WTC11 (cell line): ENCODE measurements at regions not wholly inside any gene's neighbourhood (a gene's known extent, or its start where the extent isn't known, plus 50 kb on each side); places are given as distances from the start of the nearest gene placed in this dataset.

Experiments
- ATAC-seq: fragments of 200-7000 bp; cut with Tn5 transposase; 2 replicates; pipeline ENCODE4 v1.10.0; 2021; ENCODE audit warnings: mild to moderate bottlenecking, moderate library complexity
- CTCF ChIA-PET: fragments of 300-600 bp; sonication (Branson Sonifier 250); formaldehyde crosslinking; loops from one replicate; lab custom pipeline; 2021; ENCODE audit warnings: antibody characterized with exemption; lab: Charles Lee
- POLR2A ChIA-PET: fragments of 350-600 bp; sonication (Branson Sonifier 250); formaldehyde crosslinking; loops from one replicate; lab custom pipeline; 2021; ENCODE audit warnings: antibody characterized with exemption; lab: Charles Lee
- DNase-seq: peaks from one replicate; pipeline ENCODE4 v3.0.0; 2021; ENCODE audit warnings: low spot score
- H3K27ac Mint-ChIP-seq: 2 replicates; pipeline ENCODE4 v1.8.0; 2021; ENCODE audit warnings: mixed read lengths
- H3K27me3 Mint-ChIP-seq: 2 replicates; pipeline ENCODE4 v1.8.0; 2021; ENCODE audit warnings: low read depth, mild to moderate bottlenecking, moderate library complexity, mixed read lengths
- H3K36me3 Mint-ChIP-seq: 2 replicates; pipeline ENCODE4 v1.8.0; 2021; ENCODE audit warnings: mixed read lengths
- H3K4me1 Mint-ChIP-seq: 2 replicates; pipeline ENCODE4 v1.8.0; 2022; ENCODE audit warnings: mixed read lengths
- H3K4me3 Mint-ChIP-seq: 2 replicates; pipeline ENCODE4 v1.8.0; 2021; ENCODE audit warnings: mild to moderate bottlenecking, moderate library complexity, mixed read lengths
- H3K9me3 Mint-ChIP-seq: 2 replicates; pipeline ENCODE4 v1.8.0; 2021; ENCODE audit warnings: mixed read lengths
- ELF4 ChIP-seq: sonication (generic); formaldehyde crosslinking; IDR thresholded peaks from 2 replicates; pipeline ENCODE4 v1.8.1; 2022; ENCODE audit warnings: low read depth, mild to moderate bottlenecking, moderate library complexity, missing genetic modification reagents
- ERG ChIP-seq: fragments of 250-450 bp; sonication (Bioruptor Pico); IDR thresholded peaks from 2 replicates; pipeline ENCODE4 v1.8.0; 2021; ENCODE audit warnings: mild to moderate bottlenecking
- HMGA2 ChIP-seq: fragments of 250-450 bp; sonication (Bioruptor Pico); IDR thresholded peaks from 2 replicates; pipeline ENCODE4 v1.4.0; 2021; ENCODE audit warnings: mild to moderate bottlenecking, moderate library complexity
- IRF2 ChIP-seq: sonication (generic); formaldehyde crosslinking; IDR thresholded peaks from 2 replicates; pipeline ENCODE4 v1.8.0; 2022; ENCODE audit warnings: low read depth, missing genetic modification reagents, borderline replicate concordance
- NFYB ChIP-seq: sonication (generic); formaldehyde crosslinking; conservative IDR thresholded peaks from 2 replicates; pipeline ENCODE4 v1.8.0; 2022; ENCODE audit warnings: low read depth, missing genetic modification reagents
- PRRX2 ChIP-seq: fragments of 250-450 bp; sonication (Bioruptor Pico); IDR thresholded peaks from 2 replicates; pipeline ENCODE4 v1.8.0; 2021; ENCODE audit warnings: mild to moderate bottlenecking
- RORB ChIP-seq: fragments of 250-450 bp; sonication (Bioruptor Pico); IDR thresholded peaks from 2 replicates; pipeline ENCODE4 v1.9.0; 2021; ENCODE audit warnings: mild to moderate bottlenecking
- SP1 ChIP-seq: sonication (generic); formaldehyde crosslinking; conservative IDR thresholded peaks from 2 replicates; pipeline ENCODE4 v1.8.1; 2022; ENCODE audit warnings: missing genetic modification reagents
- TCF7 ChIP-seq: sonication (generic); formaldehyde crosslinking; IDR thresholded peaks from 2 replicates; pipeline ENCODE4 v1.8.0; 2022; ENCODE audit warnings: mild to moderate bottlenecking, low read depth, missing genetic modification reagents, moderate library complexity
- ZBTB21 ChIP-seq: sonication (generic); formaldehyde crosslinking; IDR thresholded peaks from 2 replicates; pipeline ENCODE4 v1.8.1; 2023; ENCODE audit warnings: mild to moderate bottlenecking, missing genetic modification reagents, borderline replicate concordance
- ZMAT4 ChIP-seq: fragments of 250-450 bp; sonication (Bioruptor Pico); IDR thresholded peaks from 2 replicates; pipeline ENCODE4 v1.9.0; 2021; ENCODE audit warnings: mild to moderate bottlenecking
- ZNF232 ChIP-seq: sonication (generic); formaldehyde crosslinking; IDR thresholded peaks from 2 replicates; pipeline ENCODE4 v1.8.0; 2022; ENCODE audit warnings: mild to moderate bottlenecking, missing genetic modification reagents
- ZNF263 ChIP-seq: sonication (generic); formaldehyde crosslinking; IDR thresholded peaks from 2 replicates; pipeline ENCODE4 v1.8.1; 2022; ENCODE audit warnings: low read depth, mild to moderate bottlenecking, moderate library complexity, missing genetic modification reagents
- ZNF281 ChIP-seq: sonication (generic); formaldehyde crosslinking; IDR thresholded peaks from 2 replicates; pipeline ENCODE4 v1.8.0; 2023; ENCODE audit warnings: mild to moderate bottlenecking, missing genetic modification reagents
- ZNF317 ChIP-seq: sonication (generic); formaldehyde crosslinking; IDR thresholded peaks from 2 replicates; pipeline ENCODE4 v1.8.1; 2023; ENCODE audit warnings: low read depth, mild to moderate bottlenecking, moderate library complexity, missing genetic modification reagents, borderline replicate concordance
- ZNF396 ChIP-seq: fragments of 250-450 bp; sonication (Bioruptor Pico); IDR thresholded peaks from 2 replicates; pipeline ENCODE4 v1.8.0; 2021; ENCODE audit warnings: mild to moderate bottlenecking, moderate library complexity, borderline replicate concordance
- TF ChIP-seq, protein P1 (sequence below): fragments of 250-450 bp; sonication (Bioruptor Pico); IDR thresholded peaks from 2 replicates; pipeline ENCODE4 v1.9.0; 2021; ENCODE audit warnings: mild to moderate bottlenecking, borderline replicate concordance
- TF ChIP-seq, protein P2 (sequence below): sonication (generic); formaldehyde crosslinking; IDR thresholded peaks from 2 replicates; pipeline ENCODE4 v1.8.1; 2023; ENCODE audit warnings: mild to moderate bottlenecking, missing genetic modification reagents, moderate library complexity
- TF ChIP-seq, protein P3 (sequence below): sonication (generic); formaldehyde crosslinking; IDR thresholded peaks from 2 replicates; pipeline ENCODE4 v1.8.1; 2023; ENCODE audit warnings: mild to moderate bottlenecking, moderate library complexity, missing genetic modification reagents

DNA sequence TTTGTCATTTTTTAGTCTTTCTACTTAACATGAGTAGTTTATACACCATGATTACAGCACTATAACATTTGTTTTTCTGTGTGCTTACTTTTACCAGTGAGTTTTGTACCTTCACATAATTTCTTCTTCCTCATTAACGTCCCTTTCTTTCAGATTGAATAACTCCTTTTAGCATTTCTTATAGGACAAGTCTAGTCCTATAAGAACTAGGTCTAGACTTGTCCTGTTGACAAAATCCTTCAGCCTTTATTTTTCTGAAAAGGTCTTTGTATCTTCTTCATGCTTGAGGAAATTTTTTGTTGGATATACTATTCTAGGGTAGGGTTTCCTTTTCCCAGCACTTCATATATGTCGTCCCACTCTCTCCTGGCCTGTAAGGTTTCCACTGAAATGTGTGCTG is 253.3 kb upstream of the ARHGAP24 start (continued):
- TF ChIP-seq ERG (CRISPR knock-in tag) (no peak), RORB (CRISPR knock-in tag) (no peak), ZMAT4 (no peak), ZNF232 (CRISPR knock-in tag) (no peak), IRF2 (CRISPR knock-in tag) (no peak), PRRX2 (no peak), ZBTB21 (CRISPR knock-in tag) (no peak), ZNF396 (CRISPR knock-in tag) (no peak), TCF7 (CRISPR knock-in tag) (no peak), HMGA2 (CRISPR knock-in tag) (no peak), ZNF281 (CRISPR knock-in tag) (no peak)
- TF ChIP-seq, protein P1, sequence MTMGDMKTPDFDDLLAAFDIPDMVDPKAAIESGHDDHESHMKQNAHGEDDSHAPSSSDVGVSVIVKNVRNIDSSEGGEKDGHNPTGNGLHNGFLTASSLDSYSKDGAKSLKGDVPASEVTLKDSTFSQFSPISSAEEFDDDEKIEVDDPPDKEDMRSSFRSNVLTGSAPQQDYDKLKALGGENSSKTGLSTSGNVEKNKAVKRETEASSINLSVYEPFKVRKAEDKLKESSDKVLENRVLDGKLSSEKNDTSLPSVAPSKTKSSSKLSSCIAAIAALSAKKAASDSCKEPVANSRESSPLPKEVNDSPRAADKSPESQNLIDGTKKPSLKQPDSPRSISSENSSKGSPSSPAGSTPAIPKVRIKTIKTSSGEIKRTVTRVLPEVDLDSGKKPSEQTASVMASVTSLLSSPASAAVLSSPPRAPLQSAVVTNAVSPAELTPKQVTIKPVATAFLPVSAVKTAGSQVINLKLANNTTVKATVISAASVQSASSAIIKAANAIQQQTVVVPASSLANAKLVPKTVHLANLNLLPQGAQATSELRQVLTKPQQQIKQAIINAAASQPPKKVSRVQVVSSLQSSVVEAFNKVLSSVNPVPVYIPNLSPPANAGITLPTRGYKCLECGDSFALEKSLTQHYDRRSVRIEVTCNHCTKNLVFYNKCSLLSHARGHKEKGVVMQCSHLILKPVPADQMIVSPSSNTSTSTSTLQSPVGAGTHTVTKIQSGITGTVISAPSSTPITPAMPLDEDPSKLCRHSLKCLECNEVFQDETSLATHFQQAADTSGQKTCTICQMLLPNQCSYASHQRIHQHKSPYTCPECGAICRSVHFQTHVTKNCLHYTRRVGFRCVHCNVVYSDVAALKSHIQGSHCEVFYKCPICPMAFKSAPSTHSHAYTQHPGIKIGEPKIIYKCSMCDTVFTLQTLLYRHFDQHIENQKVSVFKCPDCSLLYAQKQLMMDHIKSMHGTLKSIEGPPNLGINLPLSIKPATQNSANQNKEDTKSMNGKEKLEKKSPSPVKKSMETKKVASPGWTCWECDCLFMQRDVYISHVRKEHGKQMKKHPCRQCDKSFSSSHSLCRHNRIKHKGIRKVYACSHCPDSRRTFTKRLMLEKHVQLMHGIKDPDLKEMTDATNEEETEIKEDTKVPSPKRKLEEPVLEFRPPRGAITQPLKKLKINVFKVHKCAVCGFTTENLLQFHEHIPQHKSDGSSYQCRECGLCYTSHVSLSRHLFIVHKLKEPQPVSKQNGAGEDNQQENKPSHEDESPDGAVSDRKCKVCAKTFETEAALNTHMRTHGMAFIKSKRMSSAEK (CRISPR knock-in tag): no peak
- TF ChIP-seq, protein P2, sequence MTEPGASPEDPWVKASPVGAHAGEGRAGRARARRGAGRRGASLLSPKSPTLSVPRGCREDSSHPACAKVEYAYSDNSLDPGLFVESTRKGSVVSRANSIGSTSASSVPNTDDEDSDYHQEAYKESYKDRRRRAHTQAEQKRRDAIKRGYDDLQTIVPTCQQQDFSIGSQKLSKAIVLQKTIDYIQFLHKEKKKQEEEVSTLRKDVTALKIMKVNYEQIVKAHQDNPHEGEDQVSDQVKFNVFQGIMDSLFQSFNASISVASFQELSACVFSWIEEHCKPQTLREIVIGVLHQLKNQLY: no peak
- TF ChIP-seq, protein P3, sequence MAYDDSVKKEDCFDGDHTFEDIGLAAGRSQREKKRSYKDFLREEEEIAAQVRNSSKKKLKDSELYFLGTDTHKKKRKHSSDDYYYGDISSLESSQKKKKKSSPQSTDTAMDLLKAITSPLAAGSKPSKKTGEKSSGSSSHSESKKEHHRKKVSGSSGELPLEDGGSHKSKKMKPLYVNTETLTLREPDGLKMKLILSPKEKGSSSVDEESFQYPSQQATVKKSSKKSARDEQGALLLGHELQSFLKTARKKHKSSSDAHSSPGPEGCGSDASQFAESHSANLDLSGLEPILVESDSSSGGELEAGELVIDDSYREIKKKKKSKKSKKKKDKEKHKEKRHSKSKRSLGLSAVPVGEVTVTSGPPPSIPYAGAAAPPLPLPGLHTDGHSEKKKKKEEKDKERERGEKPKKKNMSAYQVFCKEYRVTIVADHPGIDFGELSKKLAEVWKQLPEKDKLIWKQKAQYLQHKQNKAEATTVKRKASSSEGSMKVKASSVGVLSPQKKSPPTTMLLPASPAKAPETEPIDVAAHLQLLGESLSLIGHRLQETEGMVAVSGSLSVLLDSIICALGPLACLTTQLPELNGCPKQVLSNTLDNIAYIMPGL (CRISPR knock-in tag): no peak

GRCh38 chr4:85222561-85222960 is 252.4 kb upstream of the ARHGAP24 start:
- Mint-ChIP-seq H3K36me3 (peaks cover 30% of the 10 kb centered on the region), H3K27ac (no peak overlapping the region), H3K9me3 (peaks cover 68% of the 10 kb centered on the region), H3K4me3 (no peak overlapping the region), H3K4me1 (peaks cover 3% of the 10 kb centered on the region; the same call in 1 of the 2 replicates), H3K27me3 (peaks cover 2% of the 10 kb centered on the region; the same call in 1 of the 2 replicates)
- TF ChIP-seq ZNF263 (CRISPR knock-in tag): no peak
- TF ChIP-seq ELF4 (CRISPR knock-in tag): no peak
- TF ChIP-seq SP1 (CRISPR knock-in tag): no peak
- TF ChIP-seq ERG (CRISPR knock-in tag): no peak
- no peak for TF ChIP-seq ZNF317 (CRISPR knock-in tag)
- no peak for TF ChIP-seq NFYB (CRISPR knock-in tag)
- no peak for TF ChIP-seq TCF7 (CRISPR knock-in tag)
- POLR2A ChIA-PET: no interaction called here
- no peak for ATAC-seq
- no peak for DNase-seq
- CTCF ChIA-PET: no interaction called here
